NB4 (cell line): ENCODE measurements at regions not wholly inside any gene's neighbourhood (a gene's known extent, or its start where the extent isn't known, plus 50 kb on each side); places are given as distances from the start of the nearest gene placed in this dataset.

Source experiments
- CTCF ChIP-seq: IDR thresholded peaks from one replicate; pipeline ENCODE4 v1.5.1; 2012; ENCODE audit warnings: low read depth, low read length
- MAX ChIP-seq: IDR thresholded peaks from 2 replicates; pipeline ENCODE4 v1.6.1; 2011; ENCODE audit warnings: low read depth, low read length
- MYC ChIP-seq: IDR thresholded peaks from 2 replicates; pipeline ENCODE4 v1.6.1; 2011; ENCODE audit warnings: low read depth, low read length
- POLR2A ChIP-seq: IDR thresholded peaks from 2 replicates; pipeline ENCODE4 v1.6.1; 2011; ENCODE audit warnings: mild to moderate bottlenecking; ENCODE audit not compliant: insufficient read length; ENCODE audit errors: extremely low read depth

- TF ChIP-seq CTCF (no peak), POLR2A (no peak), MAX (no peak), MYC (no peak)
These were observed 132.1 kb upstream of the MMADHC start for GRCh38 chr2:149719695-149720094.
